OCI-LY3 (cell line): ENCODE measurements at regions not wholly inside any gene's neighbourhood (a gene's known extent, or its start where the extent isn't known, plus 50 kb on each side); places are given as distances from the start of the nearest gene placed in this dataset.

Experiments
- CTCF ChIP-seq: fragments of 200-600, 300-600 bp; sonication (generic); IDR thresholded peaks from 2 replicates; pipeline ENCODE4 v1.5.1; 2014; ENCODE audit warnings: antibody characterized with exemption, low read length, low read depth
- EZH2phosphoT487 ChIP-seq: fragments of 200-600 bp; shearing (Covaris generic); IDR thresholded peaks from 2 replicates; pipeline ENCODE4 v1.6.1; 2018; ENCODE audit warnings: antibody characterized with exemption, mixed run types, low read depth

- TF ChIP-seq CTCF, result no peak
- no peak for TF ChIP-seq EZH2phosphoT487
These were observed 98.3 kb downstream of the LRRC74A start for GRCh38 chr14:76924371-76925096.
